ENCODE measurements at regions not wholly inside any gene's neighbourhood (a gene's known extent, or its start where the extent isn't known, plus 50 kb on each side); places are given as distances from the start of the nearest gene placed in this dataset.

- TF ChIP-seq POLR2A (IDR thresholded peaks at IDR 0.05; ENCODE audit: low read depth, low read length) (no peak), POLR2AphosphoS5 (IDR thresholded peaks at IDR 0.05; ENCODE audit: low read depth, low read length) (no peak), TAF1 (IDR thresholded peaks at IDR 0.05; ENCODE audit: borderline replicate concordance, low read depth, low read length) (no peak)
Observed at GRCh38 chr5:89534331-89534730, 651.3 kb upstream of the MEF2C start.

Measured in GM12892 (cell line).